GM19043 (cell line): ENCODE measurements at regions not wholly inside any gene's neighbourhood (a gene's known extent, or its start where the extent isn't known, plus 50 kb on each side); places are given as distances from the start of the nearest gene placed in this dataset.
"Not testable (repeated sequence)": the region's sequence is repeated elsewhere in the genome, so short reads cannot be mapped to it uniquely, and the experiment has no call there.

Experiments used
- ATAC-seq: cut with Tn5 transposase; IDR thresholded peaks from one replicate; pipeline ENCODE4 v1.9.1; 2021; ENCODE audit warnings: low read depth; ENCODE audit not compliant: unreplicated experiment

DNA sequence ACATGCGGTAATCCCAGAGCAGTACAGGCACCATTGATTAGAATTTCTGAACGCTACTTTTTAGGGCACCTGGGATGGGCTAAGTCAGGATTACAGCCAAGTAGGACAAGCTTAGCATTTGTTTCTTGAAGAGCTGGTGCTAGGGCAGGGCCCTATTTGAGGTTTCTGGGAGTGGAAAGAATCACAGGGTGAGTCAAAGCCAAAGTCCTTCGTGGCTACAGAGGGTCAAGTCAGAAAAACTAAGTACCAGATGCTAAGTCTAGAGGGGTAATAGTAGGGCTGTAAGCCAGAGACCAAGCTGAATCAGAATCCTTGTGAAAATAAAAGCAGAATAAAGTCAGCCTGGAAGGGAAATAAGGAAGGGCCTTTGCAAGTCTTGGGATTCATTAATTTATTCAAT is 448.6 kb downstream of the ZIC3 start:
- ATAC-seq: no peak

DNA sequence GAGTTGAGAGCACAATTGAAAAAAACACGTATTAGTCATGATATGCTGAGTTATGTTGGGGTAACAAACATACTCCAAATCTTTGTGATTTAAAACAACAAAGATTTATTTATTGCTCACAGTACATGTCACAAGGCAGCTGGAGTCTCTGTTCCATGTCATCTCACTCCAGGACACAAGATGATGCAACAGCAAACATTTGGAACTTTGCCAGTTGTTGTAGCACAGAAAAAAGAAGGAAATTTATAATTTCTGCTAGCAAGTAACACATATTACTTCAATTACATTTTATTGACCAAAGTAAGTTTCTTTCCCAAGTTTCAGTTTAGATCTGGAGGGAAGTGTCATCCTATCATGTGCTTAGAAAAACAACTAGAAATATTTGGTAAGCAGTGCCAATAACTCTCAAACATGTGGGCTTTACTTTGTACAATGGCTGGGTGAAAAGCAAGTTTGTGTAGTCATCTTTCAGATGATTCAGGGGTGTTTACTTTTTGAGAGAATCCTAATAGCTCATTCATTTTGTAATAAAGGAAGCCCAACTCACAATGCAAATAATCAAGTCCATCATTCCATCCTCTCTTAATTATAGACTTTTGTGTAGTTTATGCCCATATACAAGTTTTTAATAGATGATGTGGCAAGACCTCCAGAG is 452.3 kb downstream of the ZIC3 start:
- no peak for ATAC-seq

DNA sequence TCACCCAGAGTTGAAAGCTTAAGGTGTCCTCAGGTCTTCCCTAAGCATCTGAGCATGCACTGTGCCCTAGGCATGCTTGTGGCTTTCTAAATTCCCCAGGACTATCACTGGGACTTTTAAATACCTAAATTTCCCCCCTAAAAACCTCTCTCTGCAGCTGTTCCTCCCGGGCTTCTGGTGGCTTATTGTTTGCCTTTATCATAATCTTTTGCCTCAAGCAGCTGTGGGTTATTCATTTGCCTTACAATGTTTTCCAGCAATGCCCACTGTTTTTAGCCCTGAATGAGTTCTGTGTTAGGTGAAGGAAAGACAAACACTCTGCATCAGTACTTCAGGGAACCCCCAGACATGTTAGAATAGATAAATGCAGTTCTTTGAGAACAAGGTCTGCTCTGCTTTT is 455.0 kb downstream of the ZIC3 start:
- ATAC-seq: no peak

DNA sequence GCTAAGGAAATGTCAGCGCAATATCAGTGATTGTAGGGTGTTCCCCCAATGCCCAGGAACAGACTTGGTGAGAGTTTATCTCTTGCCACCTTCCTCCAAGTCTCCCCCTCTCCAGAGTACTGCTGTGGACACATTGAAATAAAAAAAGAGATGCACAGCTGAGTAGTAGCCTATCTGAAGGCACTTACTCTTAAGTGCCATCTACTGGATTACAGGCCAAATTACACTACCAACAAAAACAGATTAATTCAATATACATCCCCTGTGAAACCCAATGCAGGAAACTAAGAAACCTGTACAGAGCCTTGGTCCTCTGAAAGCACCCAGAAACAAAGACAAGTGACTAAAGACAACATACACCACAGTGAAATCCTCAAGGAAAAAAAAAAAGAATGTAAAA is 460.3 kb downstream of the ZIC3 start:
- no peak for ATAC-seq

DNA sequence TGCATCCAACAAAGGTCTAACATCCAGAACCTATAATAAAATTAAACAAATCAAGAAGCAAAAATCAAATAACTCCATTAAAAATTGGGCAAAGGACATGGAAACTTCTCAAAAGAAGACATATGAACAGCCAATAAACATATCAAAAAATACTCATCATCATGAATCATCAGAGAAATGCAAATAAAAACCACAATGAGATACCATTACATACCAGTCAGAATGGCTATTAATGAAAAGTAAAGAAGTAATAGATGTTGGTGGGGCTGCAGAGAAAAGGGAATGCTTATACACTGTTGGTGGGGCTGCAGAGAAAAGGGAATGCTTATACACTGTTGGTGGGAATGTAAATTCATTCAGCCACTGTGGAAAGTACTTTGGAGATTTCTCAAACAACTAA is 465.8 kb downstream of the ZIC3 start:
- ATAC-seq: no peak

DNA sequence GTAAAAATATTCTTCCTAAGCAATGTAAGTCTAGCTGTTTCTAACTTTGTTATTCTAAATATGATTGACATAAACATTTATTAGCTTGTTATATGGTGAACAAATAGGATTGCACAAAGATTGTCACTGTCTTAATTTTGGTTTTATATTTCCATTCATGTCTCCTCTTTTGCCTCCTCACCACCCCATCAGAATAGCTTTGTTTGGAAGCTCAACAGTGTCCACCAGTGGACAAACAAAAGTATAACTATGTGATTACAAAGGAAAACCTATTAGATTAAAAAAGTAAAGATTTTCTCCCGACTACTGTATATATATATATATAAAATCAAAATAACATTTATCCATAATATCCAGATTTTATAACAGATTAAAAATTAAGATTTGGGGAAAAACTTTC is 468.2 kb downstream of the ZIC3 start:
- ATAC-seq: no peak

DNA sequence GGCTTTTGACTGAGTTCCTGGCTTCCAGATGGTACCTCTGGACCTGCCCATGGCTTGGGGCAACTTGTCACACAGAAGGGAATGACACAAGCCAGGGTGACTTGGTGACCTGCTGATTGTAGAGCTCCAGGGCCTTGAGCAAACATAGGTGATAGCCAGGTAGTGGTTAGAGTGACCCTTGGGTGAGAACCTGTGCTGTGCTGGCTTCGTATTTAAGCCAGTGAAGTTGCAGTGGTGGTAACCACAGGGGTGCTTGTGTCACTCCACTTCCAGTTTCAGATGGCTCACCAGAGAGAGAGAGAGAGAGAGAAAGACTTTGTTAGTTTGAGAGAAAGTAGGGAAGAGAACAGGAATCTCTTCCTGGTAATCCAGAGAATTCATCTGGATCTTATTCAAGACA is 471.6 kb downstream of the ZIC3 start:
- no peak for ATAC-seq

DNA sequence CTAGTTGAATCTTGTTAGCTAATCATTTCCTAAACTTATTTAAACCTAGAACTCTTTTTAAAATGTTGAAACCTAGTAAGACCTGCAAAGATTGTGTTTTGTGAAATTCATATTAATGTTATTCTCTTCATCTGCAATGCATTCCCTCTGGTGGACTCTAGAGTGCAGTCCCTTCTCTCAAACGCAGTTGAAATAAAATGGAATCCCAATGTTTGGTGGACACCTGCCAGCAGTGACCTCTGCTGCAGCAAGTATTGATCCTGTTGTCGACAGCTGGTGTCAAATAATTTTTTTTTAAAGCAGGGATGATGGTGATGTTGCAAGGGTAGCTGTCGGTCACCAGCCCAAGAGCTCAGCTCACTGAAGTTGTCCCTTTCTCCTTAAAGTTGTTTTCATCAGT is 492.0 kb downstream of the ZIC3 start:
- no peak for ATAC-seq

DNA sequence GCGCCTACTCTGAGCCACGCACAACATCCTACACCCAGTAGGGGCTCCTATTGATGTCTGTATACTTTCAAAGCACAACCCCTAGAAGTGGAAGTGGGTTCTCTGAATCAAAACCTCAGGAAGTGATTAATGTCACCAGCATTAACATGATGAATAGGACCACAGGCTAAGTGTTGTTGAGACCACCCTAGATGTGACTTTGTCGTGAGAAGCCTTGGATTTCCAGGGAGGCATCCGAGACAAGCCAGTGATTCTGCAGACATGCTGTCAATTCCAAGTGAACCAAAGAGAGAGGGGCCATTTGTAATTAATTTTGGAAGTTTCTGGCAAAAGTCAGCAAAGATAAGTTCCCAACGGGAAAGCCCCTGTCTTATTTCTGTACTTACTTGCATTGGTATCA is 493.0 kb downstream of the ZIC3 start:
- ATAC-seq: no peak

DNA sequence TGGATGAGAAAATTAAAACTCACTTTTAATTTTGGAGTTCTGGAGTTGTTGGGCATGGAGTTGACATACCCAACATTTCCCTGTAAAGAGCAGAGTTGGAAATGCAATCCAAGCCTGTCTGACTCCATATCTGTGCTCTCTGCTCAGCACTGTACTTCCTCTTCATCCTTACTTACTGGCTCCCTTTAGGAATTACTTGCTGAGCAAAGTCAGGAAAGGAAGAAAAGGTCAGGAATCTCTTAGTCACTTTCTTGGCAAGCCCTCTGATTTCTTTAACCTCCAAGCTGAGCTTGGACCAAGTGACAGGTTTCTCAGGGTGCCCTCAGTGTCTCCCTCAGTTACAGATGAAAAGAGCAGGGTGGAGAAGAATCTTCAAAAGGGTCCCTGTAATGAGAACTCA is 501.5 kb downstream of the ZIC3 start:
- no peak for ATAC-seq

DNA sequence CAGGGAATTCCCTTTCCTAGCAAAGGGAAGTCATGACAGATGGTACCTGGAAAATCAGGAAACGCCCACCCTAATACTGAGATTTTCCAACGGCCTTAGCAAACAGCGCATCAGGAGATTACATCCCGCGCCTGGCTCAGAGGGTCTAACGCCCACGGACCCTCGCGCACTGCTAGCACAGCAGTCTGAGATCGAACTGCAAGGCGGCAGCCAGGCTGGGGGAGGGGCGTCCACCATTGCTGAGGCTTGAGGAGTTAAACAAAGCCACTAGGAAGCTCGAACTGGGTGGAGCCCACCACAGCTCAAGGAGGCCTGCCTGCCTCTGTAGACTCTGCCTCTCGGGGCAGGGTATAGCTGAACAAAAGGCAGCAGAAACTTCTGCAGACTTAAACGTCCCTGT is 507.7 kb downstream of the ZIC3 start:
- no peak for ATAC-seq

DNA sequence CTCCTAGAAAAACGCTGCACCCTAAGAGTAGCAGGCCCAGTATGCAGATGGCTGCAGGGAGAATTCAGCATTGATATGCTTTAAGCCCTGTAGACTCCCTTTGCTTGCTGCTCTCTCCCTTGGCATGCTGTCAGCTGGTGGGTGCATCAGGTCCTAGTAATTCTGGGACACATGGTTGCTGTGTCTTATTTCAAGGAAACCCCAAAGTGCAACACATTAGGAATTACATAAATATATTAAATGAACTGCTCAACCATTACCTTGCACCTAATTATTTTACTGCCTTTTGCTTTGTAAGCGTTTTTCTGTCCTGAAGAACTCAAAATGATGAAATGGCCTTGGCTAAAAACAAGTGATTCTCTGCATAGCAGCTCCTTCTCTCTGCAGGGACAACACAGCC is 516.3 kb downstream of the ZIC3 start:
- no peak for ATAC-seq

DNA sequence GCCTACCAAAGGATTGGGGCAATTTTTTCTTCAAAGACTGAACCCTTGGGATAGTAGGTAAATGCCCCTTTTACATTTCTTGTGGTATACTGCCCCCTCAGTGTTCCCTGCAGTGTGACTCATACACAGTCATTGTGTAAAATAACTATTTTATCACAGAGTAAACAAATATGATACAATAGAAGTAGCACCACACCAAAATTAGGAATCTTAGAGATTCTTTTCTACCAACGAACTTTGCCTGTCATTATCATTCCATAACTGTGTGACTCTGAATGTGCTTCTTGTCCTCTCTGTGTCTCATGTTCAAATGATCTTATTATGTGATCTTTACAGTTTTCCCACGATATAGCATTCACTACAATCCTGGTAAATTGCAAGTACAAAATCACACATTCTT is 517.0 kb downstream of the ZIC3 start:
- ATAC-seq: no peak

DNA sequence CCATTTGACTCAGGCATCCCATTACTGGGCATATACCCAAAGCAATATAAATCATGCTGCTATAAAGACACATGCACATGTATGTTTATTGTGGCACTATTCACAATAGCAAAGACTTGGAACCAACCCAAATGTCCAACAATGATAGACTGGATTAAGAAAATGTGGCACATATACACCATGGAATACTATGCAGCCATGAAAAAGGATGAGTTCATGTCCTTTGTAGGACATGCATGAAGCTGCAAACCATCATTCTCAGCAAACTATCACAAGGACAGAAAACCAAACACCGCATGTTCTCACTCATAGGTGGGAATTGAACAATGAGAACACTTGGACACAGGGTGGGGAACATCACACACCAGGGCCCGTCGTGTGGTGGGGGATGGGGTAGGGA is 545.0 kb downstream of the ZIC3 start:
- ATAC-seq: not testable (repeated sequence)

DNA sequence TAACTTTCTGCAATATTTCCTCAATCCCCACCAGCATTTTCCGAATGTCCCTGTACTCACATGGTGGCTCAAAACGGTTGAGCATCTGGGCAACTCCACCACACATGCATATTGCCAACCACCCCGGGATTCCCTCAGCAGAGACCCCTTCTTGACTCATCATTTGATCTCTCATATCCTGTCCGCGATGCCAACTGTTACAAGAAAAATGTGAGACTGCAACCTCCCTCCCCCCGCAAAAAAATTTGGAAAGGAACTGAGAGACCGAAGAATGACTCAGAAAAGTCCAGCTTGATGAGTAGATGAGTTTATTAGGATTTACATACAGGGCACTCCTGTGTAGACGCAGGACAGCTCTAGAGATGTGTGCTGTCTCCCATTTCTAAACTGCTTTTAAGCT is 561.4 kb downstream of the ZIC3 start:
- no peak for ATAC-seq

DNA sequence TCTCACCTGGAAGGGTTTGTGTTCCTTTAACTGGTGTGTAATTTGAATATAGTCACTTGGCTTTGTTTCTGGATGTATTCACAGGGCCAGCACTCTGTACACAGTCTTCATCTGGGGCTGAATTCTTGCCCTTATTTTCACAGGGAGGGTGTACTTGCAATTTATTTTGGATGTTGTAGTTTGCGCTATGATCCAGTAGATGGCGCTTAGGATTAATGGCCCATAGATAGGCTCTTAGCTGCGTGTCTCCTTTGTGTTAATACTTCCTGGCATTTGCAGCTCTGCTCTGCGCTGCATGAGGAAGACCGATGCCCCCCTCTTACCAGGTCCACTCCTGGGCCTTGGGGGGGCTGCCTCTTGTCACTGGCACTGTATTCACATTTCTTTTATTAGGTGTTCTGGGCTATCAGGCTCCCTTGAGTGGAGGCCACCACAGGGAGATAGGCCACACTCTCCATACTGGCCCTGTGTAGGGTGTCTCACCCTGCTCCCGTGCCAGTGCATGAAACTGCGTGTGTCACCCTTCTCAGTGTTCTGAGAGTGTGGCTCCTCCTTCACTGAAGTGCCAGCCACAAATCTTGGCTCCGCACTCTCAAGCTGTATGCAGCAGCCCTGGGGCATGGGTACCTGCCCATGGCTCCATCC is 562.2 kb downstream of the ZIC3 start:
- peak; percentile 71 for ATAC-seq

DNA sequence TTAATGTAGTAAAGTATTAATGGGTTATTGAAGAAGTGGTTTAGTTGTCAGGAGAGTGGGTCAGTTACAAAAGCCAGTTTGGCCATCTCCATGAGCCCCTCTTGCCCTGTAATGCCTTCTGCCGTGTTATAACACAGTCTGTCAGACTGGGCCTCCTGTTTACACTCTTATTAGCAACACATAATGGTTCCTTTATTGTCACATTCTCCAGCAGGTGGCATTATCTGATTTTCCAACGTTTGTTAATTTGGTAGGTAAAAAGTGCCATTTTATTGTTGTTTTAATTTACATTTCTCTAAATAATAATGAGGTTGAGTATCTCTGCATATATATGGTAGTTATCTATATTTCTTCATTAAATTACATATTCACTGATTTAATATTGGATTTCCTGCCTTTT is 560.8 kb downstream of the FGF13 start:
- ATAC-seq: no peak

DNA sequence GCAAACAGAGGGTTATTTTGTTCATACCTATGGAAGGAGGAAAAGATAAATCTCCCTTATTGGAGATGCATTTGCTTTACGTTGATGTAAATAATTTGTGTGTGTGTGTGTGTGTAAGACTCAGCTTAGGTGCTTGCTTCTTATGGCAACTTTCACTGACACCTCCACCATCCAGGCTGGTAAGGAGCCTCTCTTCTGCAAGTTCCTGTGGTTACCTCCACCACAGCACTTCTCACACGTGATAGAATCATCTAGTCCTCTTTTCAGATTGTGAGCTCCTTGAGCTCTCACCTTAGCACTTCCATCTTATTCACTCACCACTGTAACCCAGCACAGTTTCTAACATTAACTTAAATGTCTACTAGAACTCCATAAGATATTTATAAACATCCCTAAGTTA is 553.7 kb downstream of the FGF13 start:
- ATAC-seq: no peak

DNA sequence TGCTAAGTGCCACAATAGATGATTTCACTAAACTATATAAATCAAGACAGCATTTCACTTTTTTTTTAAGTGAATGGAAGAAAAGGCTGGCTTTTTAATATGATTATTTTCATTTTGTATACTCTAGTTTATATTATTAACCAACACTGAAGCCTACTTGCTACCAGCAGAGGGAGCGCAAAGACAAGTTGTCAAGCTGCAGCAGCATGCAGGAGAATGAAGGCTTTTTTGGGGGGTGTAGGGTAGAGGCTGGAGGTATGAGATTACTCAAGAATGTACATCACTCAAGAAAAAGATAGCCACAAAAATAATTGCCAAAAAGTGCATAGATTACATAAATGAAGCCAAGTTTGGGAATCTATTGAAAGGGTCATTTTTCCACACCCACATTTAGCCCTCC is 519.5 kb downstream of the FGF13 start:
- ATAC-seq: no peak

DNA sequence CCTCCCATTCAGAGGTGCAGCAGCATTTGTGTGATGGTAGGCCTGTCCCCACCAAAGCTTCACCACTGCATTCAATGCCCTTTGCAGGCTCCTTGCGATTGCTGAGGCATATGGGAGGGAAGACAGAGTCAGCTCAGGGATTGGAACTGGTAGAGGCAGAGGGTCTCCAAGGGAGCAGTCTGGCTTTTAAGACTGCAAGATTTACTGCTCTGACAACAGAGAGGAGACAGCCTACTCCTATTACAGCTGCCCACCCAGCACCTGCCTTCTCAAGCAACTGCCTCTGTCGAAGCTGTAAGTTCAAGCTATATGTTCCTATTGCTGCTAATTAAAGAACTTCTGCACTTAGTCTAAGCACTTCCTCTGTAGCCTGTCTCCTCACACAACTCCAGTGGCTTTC is 481.8 kb downstream of the FGF13 start:
- no peak for ATAC-seq

DNA sequence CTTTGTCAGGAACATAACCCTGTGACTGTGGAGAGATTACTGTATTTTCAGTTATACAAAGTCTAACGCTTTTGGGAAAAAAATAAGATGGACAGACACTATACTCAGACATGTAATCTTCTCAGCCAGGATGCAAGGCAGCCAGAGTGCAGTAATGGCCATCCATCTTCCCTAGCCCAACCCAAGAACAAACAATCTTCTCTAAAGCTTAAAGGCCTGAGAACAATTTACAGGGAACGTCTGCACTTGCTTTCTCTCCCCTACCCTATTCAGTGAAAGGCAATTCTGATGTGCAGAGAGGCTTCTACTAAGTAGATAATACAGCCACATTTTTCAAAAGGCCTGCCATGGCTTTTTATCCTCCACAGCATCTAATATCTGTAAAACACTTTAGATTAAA is 471.3 kb downstream of the FGF13 start:
- no peak for ATAC-seq

DNA sequence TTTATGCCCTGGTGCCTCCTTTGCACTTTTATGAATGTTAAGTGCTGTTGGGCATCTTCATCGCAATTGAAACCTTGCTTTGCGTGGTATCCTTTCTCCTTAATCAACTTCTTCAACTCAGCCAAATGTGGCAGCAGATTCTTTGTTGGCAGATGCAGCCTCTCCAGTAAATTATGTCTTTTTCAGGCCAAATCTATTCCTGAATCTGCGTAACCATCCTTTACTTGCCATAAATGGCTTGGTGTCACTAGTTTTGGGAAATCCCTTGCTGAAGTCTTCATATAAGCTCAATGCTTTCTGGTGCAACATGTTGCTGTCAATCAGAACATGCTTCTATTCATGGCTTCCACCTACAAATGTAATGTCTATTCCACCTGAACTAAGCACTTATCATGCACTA is 457.5 kb downstream of the FGF13 start:
- no peak for ATAC-seq

DNA sequence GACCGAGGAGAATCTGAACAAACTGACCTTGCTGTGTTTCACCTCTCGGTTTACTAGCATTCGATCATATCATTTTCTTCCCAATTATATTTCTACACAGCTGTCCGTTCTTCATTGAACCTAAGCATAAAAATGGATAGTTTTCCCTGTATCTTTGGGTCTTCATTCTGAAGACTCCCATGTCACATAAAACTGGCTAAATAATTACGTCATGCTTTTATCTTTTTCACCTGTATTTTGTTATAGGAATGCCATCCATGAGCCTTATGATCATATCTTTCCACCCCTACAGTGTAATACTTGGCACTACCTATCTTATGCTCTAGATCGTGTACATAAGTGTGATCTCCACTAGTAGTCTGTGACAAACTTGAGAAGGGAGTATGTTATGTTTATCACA is 456.1 kb downstream of the FGF13 start:
- no peak for ATAC-seq
